ENCODE measurements at regions not wholly inside any gene's neighbourhood (a gene's known extent, or its start where the extent isn't known, plus 50 kb on each side); places are given as distances from the start of the nearest gene placed in this dataset.

GRCh38 chr5:97531549-97531948 is 348.5 kb upstream of the RIOK2 start:
- H3K27ac Mint-ChIP-seq = no peak overlapping the region
- H3K4me1 Mint-ChIP-seq (ENCODE audit: unreplicated experiment) = peaks cover 12% of the 10 kb centered on the region
- H3K9me3 Mint-ChIP-seq = no peaks in the 10 kb centered on the region
- no peak for TF ChIP-seq CTCF (conservative IDR thresholded peaks at IDR 0.05)
- no peaks in the 10 kb centered on the region for H3K36me3 Mint-ChIP-seq
- H3K4me3 Mint-ChIP-seq = no peak overlapping the region
- no peak for DNase-seq (ENCODE audit: extremely low spot score, unreplicated experiment)
- no peaks in the 10 kb centered on the region for H3K27me3 Mint-ChIP-seq

GRCh38 chr5:97534166-97534565 is 351.1 kb upstream of the RIOK2 start:
- Mint-ChIP-seq H3K4me1 (ENCODE audit: unreplicated experiment) (peaks cover 12% of the 10 kb centered on the region), H3K9me3 (no peaks in the 10 kb centered on the region), H3K27me3 (no peaks in the 10 kb centered on the region), H3K27ac (no peak overlapping the region), H3K4me3 (no peak overlapping the region), H3K36me3 (no peaks in the 10 kb centered on the region)
- no peak for DNase-seq (ENCODE audit: extremely low spot score, unreplicated experiment)
- TF ChIP-seq CTCF (conservative IDR thresholded peaks at IDR 0.05) = peak; percentile 77

GRCh38 chr5:97536683-97537082 is 353.6 kb upstream of the RIOK2 start:
- no peak for DNase-seq (ENCODE audit: extremely low spot score, unreplicated experiment)
- no peaks in the 10 kb centered on the region for H3K36me3 Mint-ChIP-seq
- H3K4me1 Mint-ChIP-seq (ENCODE audit: unreplicated experiment) = peaks cover 12% of the 10 kb centered on the region
- H3K27ac Mint-ChIP-seq = no peak overlapping the region
- no peaks in the 10 kb centered on the region for H3K27me3 Mint-ChIP-seq
- no peak overlapping the region for H3K4me3 Mint-ChIP-seq
- TF ChIP-seq CTCF (conservative IDR thresholded peaks at IDR 0.05) = no peak
- no peaks in the 10 kb centered on the region for H3K9me3 Mint-ChIP-seq

GRCh38 chr5:97538912-97539311 is 355.9 kb upstream of the RIOK2 start:
- H3K36me3 Mint-ChIP-seq = no peaks in the 10 kb centered on the region
- no peak overlapping the region for H3K4me3 Mint-ChIP-seq
- no peaks in the 10 kb centered on the region for H3K27me3 Mint-ChIP-seq
- TF ChIP-seq CTCF (conservative IDR thresholded peaks at IDR 0.05) = no peak
- H3K9me3 Mint-ChIP-seq = no peaks in the 10 kb centered on the region
- DNase-seq (ENCODE audit: extremely low spot score, unreplicated experiment) = no peak
- peaks cover 5% of the 10 kb centered on the region for H3K4me1 Mint-ChIP-seq (ENCODE audit: unreplicated experiment)
- H3K27ac Mint-ChIP-seq = no peak overlapping the region

GRCh38 chr5:97541864-97542263 is 358.8 kb upstream of the RIOK2 start:
- TF ChIP-seq CTCF (conservative IDR thresholded peaks at IDR 0.05) = no peak
- no peaks in the 10 kb centered on the region for H3K36me3 Mint-ChIP-seq
- DNase-seq (ENCODE audit: extremely low spot score, unreplicated experiment) = no peak
- no peak overlapping the region for H3K4me3 Mint-ChIP-seq
- H3K9me3 Mint-ChIP-seq = no peaks in the 10 kb centered on the region
- H3K27ac Mint-ChIP-seq = no peak overlapping the region
- peaks cover 4% of the 10 kb centered on the region for H3K27me3 Mint-ChIP-seq
- no peaks in the 10 kb centered on the region for H3K4me1 Mint-ChIP-seq (ENCODE audit: unreplicated experiment)

- no peak for TF ChIP-seq CTCF (conservative IDR thresholded peaks at IDR 0.05)
- DNase-seq (ENCODE audit: extremely low spot score, unreplicated experiment) = no peak
- Mint-ChIP-seq H3K27ac (no peak overlapping the region), H3K4me3 (no peak overlapping the region), H3K4me1 (ENCODE audit: unreplicated experiment) (no peaks in the 10 kb centered on the region), H3K9me3 (no peaks in the 10 kb centered on the region), H3K27me3 (peaks cover 4% of the 10 kb centered on the region), H3K36me3 (no peaks in the 10 kb centered on the region)
Measured at GRCh38 chr5:97542469-97542868, 359.4 kb upstream of the RIOK2 start.
